NK-92 treated with Interleukin-12 subunit alpha and Interleukin-12 subunit beta, amount 100 ng/mL, for 24 hours (cell line): ENCODE measurements at regions not wholly inside any gene's neighbourhood (a gene's known extent, or its start where the extent isn't known, plus 50 kb on each side); places are given as distances from the start of the nearest gene placed in this dataset.
"Not testable (repeated sequence)": the region's sequence is repeated elsewhere in the genome, so short reads cannot be mapped to it uniquely, and the experiment has no call there.

Experiments
- DNase-seq: peaks from one replicate; lab custom pipeline; 2025; lab: John Stamatoyannopoulos, UW

- DNase-seq, result no peak
These were observed 257.8 kb downstream of the PLK2 start for GRCh38 chr5:58201922-58202648.

GRCh38 chr5:58200451-58200850 lies 259.4 kb downstream of the PLK2 start:
- DNase-seq, result no peak

- no peak for DNase-seq
These were observed 260.8 kb downstream of the PLK2 start for GRCh38 chr5:58199087-58199486.

GRCh38 chr5:58198330-58198729 lies 261.6 kb downstream of the PLK2 start:
- DNase-seq, result no peak

GRCh38 chr5:58197875-58198274 lies 262.0 kb downstream of the PLK2 start:
- no peak for DNase-seq

- DNase-seq, result no peak
These were observed 268.4 kb downstream of the PLK2 start for GRCh38 chr5:58191443-58191842.

GRCh38 chr5:58188262-58188651 lies 271.6 kb downstream of the PLK2 start:
- no peak for DNase-seq

GRCh38 chr5:58187432-58188261 lies 272.2 kb downstream of the PLK2 start:
- no peak for DNase-seq

GRCh38 chr5:58185801-58186200 lies 274.1 kb downstream of the PLK2 start:
- DNase-seq, result no peak

GRCh38 chr5:58185397-58185796 lies 274.5 kb downstream of the PLK2 start:
- no peak for DNase-seq

GRCh38 chr5:58184910-58185309 lies 275.0 kb downstream of the PLK2 start:
- no peak for DNase-seq

- no peak for DNase-seq
These were observed 276.1 kb downstream of the PLK2 start for GRCh38 chr5:58183786-58184085.

- no peak for DNase-seq
These were observed 276.7 kb downstream of the PLK2 start for GRCh38 chr5:58183078-58183785.

GRCh38 chr5:58182287-58182841 lies 277.5 kb downstream of the PLK2 start:
- no peak for DNase-seq

GRCh38 chr5:58181578-58182286 lies 278.2 kb downstream of the PLK2 start:
- DNase-seq, result no peak

GRCh38 chr5:58172946-58173345 lies 286.9 kb downstream of the PLK2 start:
- DNase-seq, result no peak

GRCh38 chr5:58165152-58165551 lies 294.7 kb downstream of the PLK2 start:
- DNase-seq, result no peak

GRCh38 chr5:58161889-58162288 lies 298.0 kb downstream of the PLK2 start:
- DNase-seq, result not testable (repeated sequence)

- DNase-seq, result no peak
These were observed 302.7 kb downstream of the PLK2 start for GRCh38 chr5:58156973-58157701.

- DNase-seq, result no peak
These were observed 303.5 kb downstream of the PLK2 start for GRCh38 chr5:58156361-58156760.

GRCh38 chr5:58153255-58153654 lies 306.6 kb downstream of the PLK2 start:
- DNase-seq, result no peak
